IgD-negative memory B cell (primary cell): ENCODE measurements at regions not wholly inside any gene's neighbourhood (a gene's known extent, or its start where the extent isn't known, plus 50 kb on each side); places are given as distances from the start of the nearest gene placed in this dataset.

Experiments
- H3K27ac Mint-ChIP-seq, 3 donors: one replicate each; pipeline ENCODE4 v1.8.0; 2020 to 2022; ENCODE audit warnings: mild to moderate bottlenecking in 3 of 3, mixed read lengths in 3 of 3, moderate library complexity in 1 of 3
- H3K27me3 Mint-ChIP-seq: one replicate; pipeline ENCODE4 v1.8.0; 2021; ENCODE audit warnings: mixed read lengths
- H3K36me3 Mint-ChIP-seq: one replicate; pipeline ENCODE4 v1.8.0; 2020; ENCODE audit warnings: mild to moderate bottlenecking, mixed read lengths
- H3K4me1 Mint-ChIP-seq, 3 donors: one replicate each; pipeline ENCODE4 v1.8.0; 2020 to 2022; ENCODE audit warnings: mixed read lengths in 3 of 3, mild to moderate bottlenecking in 1 of 3
- H3K4me3 Mint-ChIP-seq, 4 donors: one replicate each; pipeline ENCODE4 v1.8.0; 2020 to 2022; ENCODE audit warnings: mild to moderate bottlenecking in 4 of 4, mixed read lengths in 4 of 4, moderate library complexity in 3 of 4
- H3K9me3 Mint-ChIP-seq, 3 donors: one replicate each; pipeline ENCODE4 v1.8.0; 2020 to 2021; ENCODE audit warnings: mixed read lengths in 3 of 3, mild to moderate bottlenecking in 1 of 3

DNA sequence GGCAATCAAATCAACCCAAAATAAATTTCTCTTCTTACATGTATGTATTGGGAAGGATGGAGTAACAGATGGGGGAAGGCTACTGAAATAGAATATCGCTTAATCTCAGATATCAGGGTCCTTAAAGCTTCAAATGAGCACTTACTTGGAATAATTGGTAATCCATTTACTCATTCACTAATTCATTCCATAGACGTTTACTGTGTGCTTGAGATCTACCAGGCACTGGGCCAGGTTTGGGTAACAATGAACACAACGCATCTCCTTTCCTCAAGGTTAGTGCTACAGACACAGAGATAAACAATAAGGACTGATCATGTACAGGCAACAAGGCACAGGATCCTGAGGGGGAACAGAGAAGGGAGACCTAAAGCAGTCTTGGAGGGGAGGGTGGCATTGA is 54.4 kb upstream of the KRR1 start:
- H3K36me3 Mint-ChIP-seq = no peaks in the 10 kb centered on the region
- no peak overlapping the region for H3K4me3 Mint-ChIP-seq
- no peaks in the 10 kb centered on the region for H3K4me1 Mint-ChIP-seq
- peaks cover 9% of the 10 kb centered on the region for H3K27me3 Mint-ChIP-seq
- H3K27ac Mint-ChIP-seq = no peak overlapping the region
- no peaks in the 10 kb centered on the region for H3K9me3 Mint-ChIP-seq

GRCh38 chr12:75564852-75565251 is 53.4 kb upstream of the KRR1 start:
- H3K4me1 Mint-ChIP-seq = no peaks in the 10 kb centered on the region
- H3K27me3 Mint-ChIP-seq = peaks cover 9% of the 10 kb centered on the region
- no peaks in the 10 kb centered on the region for H3K36me3 Mint-ChIP-seq
- no peaks in the 10 kb centered on the region for H3K9me3 Mint-ChIP-seq
- H3K4me3 Mint-ChIP-seq = no peak overlapping the region
- no peak overlapping the region for H3K27ac Mint-ChIP-seq

DNA sequence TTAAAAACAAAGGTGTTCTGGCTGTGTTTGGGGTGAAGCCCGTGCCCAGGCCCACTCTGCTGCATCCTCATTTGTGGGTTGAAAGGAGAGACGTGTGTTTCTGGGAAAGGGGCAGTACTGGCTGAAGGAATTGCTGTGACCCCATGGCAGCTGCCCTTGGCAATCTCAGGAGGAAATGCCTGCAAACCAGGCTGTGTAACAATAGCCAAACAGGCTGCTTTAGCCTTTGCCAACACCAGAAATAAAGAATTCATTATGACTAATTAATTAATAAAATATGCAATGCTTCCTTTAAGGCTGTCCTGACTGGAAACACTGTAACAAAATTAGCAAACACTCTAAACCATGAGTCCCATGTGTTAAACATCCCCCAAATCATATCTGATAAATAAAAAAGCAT is 53.0 kb upstream of the KRR1 start:
- Mint-ChIP-seq H3K27me3 (peaks cover 9% of the 10 kb centered on the region), H3K4me1 (no peaks in the 10 kb centered on the region), H3K9me3 (no peaks in the 10 kb centered on the region), H3K36me3 (no peaks in the 10 kb centered on the region), H3K4me3 (no peak overlapping the region), H3K27ac (no peak overlapping the region)

GRCh38 chr12:75563351-75563750 is 51.9 kb upstream of the KRR1 start:
- Mint-ChIP-seq H3K4me3 (no peak overlapping the region), H3K4me1 (no peaks in the 10 kb centered on the region), H3K9me3 (no peaks in the 10 kb centered on the region), H3K27ac (no peak overlapping the region), H3K36me3 (no peaks in the 10 kb centered on the region), H3K27me3 (peaks cover 9% of the 10 kb centered on the region)

- Mint-ChIP-seq H3K9me3 (no peaks in the 10 kb centered on the region), H3K36me3 (no peaks in the 10 kb centered on the region), H3K4me1 (no peaks in the 10 kb centered on the region), H3K4me3 (no peak overlapping the region), H3K27ac (no peak overlapping the region), H3K27me3 (peaks cover 8% of the 10 kb centered on the region)
Measured at GRCh38 chr12:75561921-75562320, 50.5 kb upstream of the KRR1 start.
